ENCODE measurements at regions not wholly inside any gene's neighbourhood (a gene's known extent, or its start where the extent isn't known, plus 50 kb on each side); places are given as distances from the start of the nearest gene placed in this dataset.

GRCh38 chrX:39948582-39948981 lies 149.2 kb downstream of the BCOR start:
- ChIA-PET POLR2A (interaction anchor here (0.6 to 1.4 kb wide), 7 partner anchors 47 to 790 kb away, joined by 3 to 5 read pairs (median 3); partner anchors contain the start of gene BCOR), CTCF (interaction anchor here (1.1 kb wide), 1 partner anchor 134 kb away, joined by 3 read pairs; no protein-coding TSS in a partner anchor)
- peak; percentile 83 for DNase-seq
- Histone ChIP-seq H4K20me1 (ENCODE audit: insufficient read depth) (no peaks in the 10 kb centered on the region), H3K9ac (no peak overlapping the region), H3K27me3 (ENCODE audit: insufficient read depth) (no peaks in the 10 kb centered on the region; the same call in 1 of the 2 replicates), H2AFZ (ENCODE audit: low read depth) (0 out of 2 replicates have a peak overlapping the region, but pooled peaks have one; percentile 35), H3K27ac (ENCODE audit: low read depth in 2 of 2, low read length in 1 of 2) (peak overlapping the region in 1 of 2 experiments; percentile 90; a peak in 2 of 4 replicates), H3K36me3 (replicated peaks in 1 of 2; ENCODE audit: control insufficient read depth in 1 of 2, insufficient read depth in 2 of 2, low read length in 1 of 2) (no peaks in the 10 kb centered on the region), H3K9me3 (no peaks in the 10 kb centered on the region), H3F3A (replicated peaks; ENCODE audit: insufficient read depth) (no peaks in the 10 kb centered on the region), H3K9me2 (no peaks in the 10 kb centered on the region), H3K4me2 (peak overlapping the region; percentile 12; the same call in 1 of the 2 replicates), H3K4me1 (ENCODE audit: control insufficient read depth in 1 of 2, insufficient read depth in 2 of 2, low read depth in 1 of 2, low read length in 1 of 2) (peaks cover 0 to 12% of the 10 kb centered on the region in 2 experiments; a peak in 1 of 4 replicates), H3K4me3 (ENCODE audit: low read depth in 2 of 2, low read length in 1 of 2) (no peak overlapping the region), H3K79me2 (ENCODE audit: insufficient read depth) (no peaks in the 10 kb centered on the region)
- WGBS (ENCODE audit: low lambda C conversion rate) = 26% methylated on average over 10 of the region's 11 CpGs
- TF ChIP-seq SIN3A (IDR thresholded peaks at IDR 0.05; ENCODE audit: borderline replicate concordance, low read depth, low read length) (no peak), TAF1 (IDR thresholded peaks at IDR 0.05; ENCODE audit: borderline replicate concordance, low read depth, low read length) (no peak), TCF12 (IDR thresholded peaks at IDR 0.05) (peak; percentile 34; the same call in 1 of the 2 replicates), ELF1 (IDR thresholded peaks at IDR 0.05) (no peak), FOXM1 (IDR thresholded peaks at IDR 0.05; ENCODE audit: low read depth) (no peak), FOSL2 (IDR thresholded peaks at IDR 0.05; ENCODE audit: borderline replicate concordance, low read depth) (no peak), MEF2A (IDR thresholded peaks at IDR 0.05; ENCODE audit: borderline replicate concordance, low read depth) (no peak), MAX (IDR thresholded peaks at IDR 0.05; ENCODE audit: low read depth) (no peak), NRF1 (IDR thresholded peaks at IDR 0.05; ENCODE audit: low read depth, low read length) (no peak), RAD21 (IDR thresholded peaks at IDR 0.05; ENCODE audit: low read length) (peak; percentile 21), EP300 (IDR thresholded peaks at IDR 0.05; ENCODE audit: borderline replicate concordance in 1 of 2, low read depth in 1 of 2, low read length in 1 of 2) (peak in 1 of 2 experiments; percentile 86; a peak in 2 of 4 replicates), FOXJ3 (CRISPR knock-in tag; IDR thresholded peaks at IDR 0.05) (peak; percentile 71; the same call in 1 of the 2 replicates), MXI1 (IDR thresholded peaks at IDR 0.05; ENCODE audit: low read depth, low read length) (no peak), RFX5 (IDR thresholded peaks at IDR 0.05; ENCODE audit: low read length) (no peak), TEAD4 (IDR thresholded peaks at IDR 0.05; ENCODE audit: borderline replicate concordance, insufficient read depth) (no peak), JUND (IDR thresholded peaks at IDR 0.05) (no peak), NFIC (IDR thresholded peaks at IDR 0.05; ENCODE audit: borderline replicate concordance) (no peak), POLR2AphosphoS5 (IDR thresholded peaks at IDR 0.05; ENCODE audit: low read depth, low read length) (no peak), USF1 (IDR thresholded peaks at IDR 0.05; ENCODE audit: borderline replicate concordance, low read depth) (no peak)
- TF ChIP-seq, protein P1, sequence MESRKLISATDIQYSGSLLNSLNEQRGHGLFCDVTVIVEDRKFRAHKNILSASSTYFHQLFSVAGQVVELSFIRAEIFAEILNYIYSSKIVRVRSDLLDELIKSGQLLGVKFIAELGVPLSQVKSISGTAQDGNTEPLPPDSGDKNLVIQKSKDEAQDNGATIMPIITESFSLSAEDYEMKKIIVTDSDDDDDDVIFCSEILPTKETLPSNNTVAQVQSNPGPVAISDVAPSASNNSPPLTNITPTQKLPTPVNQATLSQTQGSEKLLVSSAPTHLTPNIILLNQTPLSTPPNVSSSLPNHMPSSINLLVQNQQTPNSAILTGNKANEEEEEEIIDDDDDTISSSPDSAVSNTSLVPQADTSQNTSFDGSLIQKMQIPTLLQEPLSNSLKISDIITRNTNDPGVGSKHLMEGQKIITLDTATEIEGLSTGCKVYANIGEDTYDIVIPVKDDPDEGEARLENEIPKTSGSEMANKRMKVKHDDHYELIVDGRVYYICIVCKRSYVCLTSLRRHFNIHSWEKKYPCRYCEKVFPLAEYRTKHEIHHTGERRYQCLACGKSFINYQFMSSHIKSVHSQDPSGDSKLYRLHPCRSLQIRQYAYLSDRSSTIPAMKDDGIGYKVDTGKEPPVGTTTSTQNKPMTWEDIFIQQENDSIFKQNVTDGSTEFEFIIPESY (IDR thresholded peaks at IDR 0.05; ENCODE audit: borderline replicate concordance, low read depth) = no peak
- TF ChIP-seq, protein P2, sequence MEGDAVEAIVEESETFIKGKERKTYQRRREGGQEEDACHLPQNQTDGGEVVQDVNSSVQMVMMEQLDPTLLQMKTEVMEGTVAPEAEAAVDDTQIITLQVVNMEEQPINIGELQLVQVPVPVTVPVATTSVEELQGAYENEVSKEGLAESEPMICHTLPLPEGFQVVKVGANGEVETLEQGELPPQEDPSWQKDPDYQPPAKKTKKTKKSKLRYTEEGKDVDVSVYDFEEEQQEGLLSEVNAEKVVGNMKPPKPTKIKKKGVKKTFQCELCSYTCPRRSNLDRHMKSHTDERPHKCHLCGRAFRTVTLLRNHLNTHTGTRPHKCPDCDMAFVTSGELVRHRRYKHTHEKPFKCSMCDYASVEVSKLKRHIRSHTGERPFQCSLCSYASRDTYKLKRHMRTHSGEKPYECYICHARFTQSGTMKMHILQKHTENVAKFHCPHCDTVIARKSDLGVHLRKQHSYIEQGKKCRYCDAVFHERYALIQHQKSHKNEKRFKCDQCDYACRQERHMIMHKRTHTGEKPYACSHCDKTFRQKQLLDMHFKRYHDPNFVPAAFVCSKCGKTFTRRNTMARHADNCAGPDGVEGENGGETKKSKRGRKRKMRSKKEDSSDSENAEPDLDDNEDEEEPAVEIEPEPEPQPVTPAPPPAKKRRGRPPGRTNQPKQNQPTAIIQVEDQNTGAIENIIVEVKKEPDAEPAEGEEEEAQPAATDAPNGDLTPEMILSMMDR (IDR thresholded peaks at IDR 0.05) = no peak
- TF ChIP-seq, protein P3, sequence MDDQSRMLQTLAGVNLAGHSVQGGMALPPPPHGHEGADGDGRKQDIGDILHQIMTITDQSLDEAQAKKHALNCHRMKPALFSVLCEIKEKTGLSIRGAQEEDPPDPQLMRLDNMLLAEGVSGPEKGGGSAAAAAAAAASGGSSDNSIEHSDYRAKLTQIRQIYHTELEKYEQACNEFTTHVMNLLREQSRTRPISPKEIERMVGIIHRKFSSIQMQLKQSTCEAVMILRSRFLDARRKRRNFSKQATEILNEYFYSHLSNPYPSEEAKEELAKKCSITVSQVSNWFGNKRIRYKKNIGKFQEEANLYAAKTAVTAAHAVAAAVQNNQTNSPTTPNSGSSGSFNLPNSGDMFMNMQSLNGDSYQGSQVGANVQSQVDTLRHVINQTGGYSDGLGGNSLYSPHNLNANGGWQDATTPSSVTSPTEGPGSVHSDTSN (IDR thresholded peaks at IDR 0.05) = no peak
- TF ChIP-seq, protein P4, sequence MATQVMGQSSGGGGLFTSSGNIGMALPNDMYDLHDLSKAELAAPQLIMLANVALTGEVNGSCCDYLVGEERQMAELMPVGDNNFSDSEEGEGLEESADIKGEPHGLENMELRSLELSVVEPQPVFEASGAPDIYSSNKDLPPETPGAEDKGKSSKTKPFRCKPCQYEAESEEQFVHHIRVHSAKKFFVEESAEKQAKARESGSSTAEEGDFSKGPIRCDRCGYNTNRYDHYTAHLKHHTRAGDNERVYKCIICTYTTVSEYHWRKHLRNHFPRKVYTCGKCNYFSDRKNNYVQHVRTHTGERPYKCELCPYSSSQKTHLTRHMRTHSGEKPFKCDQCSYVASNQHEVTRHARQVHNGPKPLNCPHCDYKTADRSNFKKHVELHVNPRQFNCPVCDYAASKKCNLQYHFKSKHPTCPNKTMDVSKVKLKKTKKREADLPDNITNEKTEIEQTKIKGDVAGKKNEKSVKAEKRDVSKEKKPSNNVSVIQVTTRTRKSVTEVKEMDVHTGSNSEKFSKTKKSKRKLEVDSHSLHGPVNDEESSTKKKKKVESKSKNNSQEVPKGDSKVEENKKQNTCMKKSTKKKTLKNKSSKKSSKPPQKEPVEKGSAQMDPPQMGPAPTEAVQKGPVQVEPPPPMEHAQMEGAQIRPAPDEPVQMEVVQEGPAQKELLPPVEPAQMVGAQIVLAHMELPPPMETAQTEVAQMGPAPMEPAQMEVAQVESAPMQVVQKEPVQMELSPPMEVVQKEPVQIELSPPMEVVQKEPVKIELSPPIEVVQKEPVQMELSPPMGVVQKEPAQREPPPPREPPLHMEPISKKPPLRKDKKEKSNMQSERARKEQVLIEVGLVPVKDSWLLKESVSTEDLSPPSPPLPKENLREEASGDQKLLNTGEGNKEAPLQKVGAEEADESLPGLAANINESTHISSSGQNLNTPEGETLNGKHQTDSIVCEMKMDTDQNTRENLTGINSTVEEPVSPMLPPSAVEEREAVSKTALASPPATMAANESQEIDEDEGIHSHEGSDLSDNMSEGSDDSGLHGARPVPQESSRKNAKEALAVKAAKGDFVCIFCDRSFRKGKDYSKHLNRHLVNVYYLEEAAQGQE (IDR thresholded peaks at IDR 0.05; ENCODE audit: low read depth, low read length) = no peak
- TF ChIP-seq, protein P5, sequence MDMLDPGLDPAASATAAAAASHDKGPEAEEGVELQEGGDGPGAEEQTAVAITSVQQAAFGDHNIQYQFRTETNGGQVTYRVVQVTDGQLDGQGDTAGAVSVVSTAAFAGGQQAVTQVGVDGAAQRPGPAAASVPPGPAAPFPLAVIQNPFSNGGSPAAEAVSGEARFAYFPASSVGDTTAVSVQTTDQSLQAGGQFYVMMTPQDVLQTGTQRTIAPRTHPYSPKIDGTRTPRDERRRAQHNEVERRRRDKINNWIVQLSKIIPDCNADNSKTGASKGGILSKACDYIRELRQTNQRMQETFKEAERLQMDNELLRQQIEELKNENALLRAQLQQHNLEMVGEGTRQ (IDR thresholded peaks at IDR 0.05; ENCODE audit: borderline replicate concordance, low read depth, low read length) = no peak
